SH-SY5Y (cell line): ENCODE measurements at regions not wholly inside any gene's neighbourhood (a gene's known extent, or its start where the extent isn't known, plus 50 kb on each side); places are given as distances from the start of the nearest gene placed in this dataset.

Experiments used
- GATA2 ChIP-seq: IDR thresholded peaks from 2 replicates; pipeline ENCODE4 v1.6.1; 2011; ENCODE audit warnings: mild to moderate bottlenecking, low read depth, low read length
- GATA3 ChIP-seq: IDR thresholded peaks from 2 replicates; pipeline ENCODE4 v1.6.1; 2011; ENCODE audit warnings: low read depth, mild to moderate bottlenecking, low read length, moderate library complexity

GRCh38 chr4:111678479-111678878 lies 466.8 kb upstream of the FAM241A start:
- TF ChIP-seq GATA2 (no peak), GATA3 (no peak)
